Muscle layer of colon (tissue), 2 donors: ENCODE measurements at regions not wholly inside any gene's neighbourhood (a gene's known extent, or its start where the extent isn't known, plus 50 kb on each side); places are given as distances from the start of the nearest gene placed in this dataset.

ENCODE experiments used
- H3K27ac ChIP-seq: one replicate; pipeline ENCODE4 v1.7.0; 2013; ENCODE audit warnings: low read depth, mild to moderate bottlenecking, low read length, moderate library complexity
- H3K27me3 ChIP-seq, 2 donors: one replicate each; pipeline ENCODE4 v1.7.0; 2013; ENCODE audit warnings: low read length in 2 of 2, mild to moderate bottlenecking in 2 of 2; ENCODE audit not compliant: insufficient read depth in 2 of 2, control insufficient read depth in 1 of 2
- H3K36me3 ChIP-seq: one replicate; pipeline ENCODE4 v1.7.0; 2013; ENCODE audit warnings: mild to moderate bottlenecking, low read length; ENCODE audit not compliant: insufficient read depth
- H3K4me1 ChIP-seq: one replicate; pipeline ENCODE4 v1.7.0; 2013; ENCODE audit warnings: mild to moderate bottlenecking, low read length; ENCODE audit not compliant: insufficient read depth
- H3K4me3 ChIP-seq, 2 donors: one replicate each; pipeline ENCODE4 v1.7.0; 2013; ENCODE audit warnings: low read length in 2 of 2, low read depth in 1 of 2, mild to moderate bottlenecking in 1 of 2, moderate library complexity in 1 of 2
- H3K9ac ChIP-seq: one replicate; pipeline ENCODE4 v1.7.0; 2013; ENCODE audit warnings: low read length
- H3K9me3 ChIP-seq: one replicate; pipeline ENCODE4 v1.7.0; 2013; ENCODE audit warnings: mild to moderate bottlenecking, low read length
- donor health status: abdominal sarcoma.
- donor health status: Adenocarcinoma of cecum.

- no peaks in the 10 kb centered on the region for H3K9me3 ChIP-seq
- H3K4me3 ChIP-seq, result no peak overlapping the region
- H3K4me1 ChIP-seq, result no peaks in the 10 kb centered on the region
- H3K36me3 ChIP-seq, result no peaks in the 10 kb centered on the region
- no peak overlapping the region for H3K9ac ChIP-seq
- H3K27ac ChIP-seq, result no peak overlapping the region
- no peaks in the 10 kb centered on the region for H3K27me3 ChIP-seq
Observed at GRCh38 chr5:166320920-166321480, 1970.4 kb upstream of the WWC1 start.

GRCh38 chr5:166324372-166324771 is 1967.1 kb upstream of the WWC1 start:
- Histone ChIP-seq H3K4me3 (no peak overlapping the region), H3K9ac (no peak overlapping the region), H3K27ac (no peak overlapping the region), H3K27me3 (no peaks in the 10 kb centered on the region), H3K36me3 (no peaks in the 10 kb centered on the region), H3K4me1 (no peaks in the 10 kb centered on the region), H3K9me3 (no peaks in the 10 kb centered on the region)

GRCh38 chr5:166329149-166329800 is 1962.2 kb upstream of the WWC1 start:
- no peak overlapping the region for H3K4me3 ChIP-seq
- no peak overlapping the region for H3K27ac ChIP-seq
- no peaks in the 10 kb centered on the region for H3K9me3 ChIP-seq
- H3K4me1 ChIP-seq, result no peaks in the 10 kb centered on the region
- no peaks in the 10 kb centered on the region for H3K27me3 ChIP-seq
- H3K9ac ChIP-seq, result no peak overlapping the region
- no peaks in the 10 kb centered on the region for H3K36me3 ChIP-seq

GRCh38 chr5:166330036-166330435 is 1961.4 kb upstream of the WWC1 start:
- Histone ChIP-seq H3K4me1 (no peaks in the 10 kb centered on the region), H3K36me3 (no peaks in the 10 kb centered on the region), H3K27ac (no peak overlapping the region), H3K27me3 (no peaks in the 10 kb centered on the region), H3K9ac (no peak overlapping the region), H3K4me3 (no peak overlapping the region), H3K9me3 (no peaks in the 10 kb centered on the region)

GRCh38 chr5:166331521-166331920 is 1959.9 kb upstream of the WWC1 start:
- Histone ChIP-seq H3K9me3 (no peaks in the 10 kb centered on the region), H3K36me3 (no peaks in the 10 kb centered on the region), H3K9ac (no peak overlapping the region), H3K4me1 (no peaks in the 10 kb centered on the region), H3K27me3 (no peaks in the 10 kb centered on the region), H3K4me3 (no peak overlapping the region), H3K27ac (no peak overlapping the region)

- Histone ChIP-seq H3K9me3 (no peaks in the 10 kb centered on the region), H3K9ac (no peak overlapping the region), H3K27me3 (no peaks in the 10 kb centered on the region), H3K36me3 (no peaks in the 10 kb centered on the region), H3K27ac (no peak overlapping the region), H3K4me1 (no peaks in the 10 kb centered on the region), H3K4me3 (no peak overlapping the region)
Observed at GRCh38 chr5:166338801-166339200, 1952.6 kb upstream of the WWC1 start.

GRCh38 chr5:166340039-166340438 is 1951.4 kb upstream of the WWC1 start:
- no peaks in the 10 kb centered on the region for H3K9me3 ChIP-seq
- H3K9ac ChIP-seq, result no peak overlapping the region
- H3K36me3 ChIP-seq, result no peaks in the 10 kb centered on the region
- no peaks in the 10 kb centered on the region for H3K27me3 ChIP-seq
- no peak overlapping the region for H3K27ac ChIP-seq
- no peaks in the 10 kb centered on the region for H3K4me1 ChIP-seq
- no peak overlapping the region for H3K4me3 ChIP-seq

- Histone ChIP-seq H3K4me1 (peaks cover 11% of the 10 kb centered on the region), H3K4me3 (no peak overlapping the region), H3K36me3 (no peaks in the 10 kb centered on the region), H3K9me3 (no peaks in the 10 kb centered on the region), H3K27ac (no peak overlapping the region), H3K27me3 (no peaks in the 10 kb centered on the region), H3K9ac (no peak overlapping the region)
Observed at GRCh38 chr5:166341740-166342337, 1949.6 kb upstream of the WWC1 start.

- H3K27me3 ChIP-seq, result no peaks in the 10 kb centered on the region
- H3K9me3 ChIP-seq, result no peaks in the 10 kb centered on the region
- no peak overlapping the region for H3K9ac ChIP-seq
- H3K4me3 ChIP-seq, result no peak overlapping the region
- no peak overlapping the region for H3K27ac ChIP-seq
- H3K36me3 ChIP-seq, result no peaks in the 10 kb centered on the region
- H3K4me1 ChIP-seq, result peaks cover 16% of the 10 kb centered on the region
Observed at GRCh38 chr5:166342402-166342801, 1949.0 kb upstream of the WWC1 start.

GRCh38 chr5:166346726-166347374 is 1944.6 kb upstream of the WWC1 start:
- no peak overlapping the region for H3K27ac ChIP-seq
- no peaks in the 10 kb centered on the region for H3K27me3 ChIP-seq
- no peaks in the 10 kb centered on the region for H3K36me3 ChIP-seq
- H3K9me3 ChIP-seq, result no peaks in the 10 kb centered on the region
- H3K4me1 ChIP-seq, result peaks cover 20% of the 10 kb centered on the region
- H3K4me3 ChIP-seq, result no peak overlapping the region
- H3K9ac ChIP-seq, result no peak overlapping the region

- Histone ChIP-seq H3K9me3 (no peaks in the 10 kb centered on the region), H3K4me3 (no peak overlapping the region), H3K9ac (no peak overlapping the region), H3K27me3 (no peaks in the 10 kb centered on the region), H3K36me3 (no peaks in the 10 kb centered on the region), H3K27ac (no peak overlapping the region), H3K4me1 (peaks cover 20% of the 10 kb centered on the region)
Observed at GRCh38 chr5:166349046-166349445, 1942.4 kb upstream of the WWC1 start.
